ENCODE measurements at regions not wholly inside any gene's neighbourhood (a gene's known extent, or its start where the extent isn't known, plus 50 kb on each side); places are given as distances from the start of the nearest gene placed in this dataset.

- Mint-ChIP-seq H3K36me3 (ENCODE audit: low read depth, unreplicated experiment) (no peaks in the 10 kb centered on the region), H3K4me3 (ENCODE audit: unreplicated experiment) (no peak overlapping the region), H3K4me1 (ENCODE audit: unreplicated experiment) (no peaks in the 10 kb centered on the region), H3K27me3 (ENCODE audit: unreplicated experiment) (no peaks in the 10 kb centered on the region), H3K9me3 (ENCODE audit: unreplicated experiment) (no peaks in the 10 kb centered on the region), H3K27ac (ENCODE audit: unreplicated experiment) (no peak overlapping the region)
- no peak for DNase-seq (ENCODE audit: low spot score)
- TF ChIP-seq CTCF (IDR thresholded peaks at IDR 0.05; ENCODE audit: unreplicated experiment), result no peak
Measured at GRCh38 chr10:78121801-78122200, 88.1 kb downstream of the RPS24 start.

GRCh38 chr10:78124167-78124566, 90.5 kb downstream of the RPS24 start:
- no peaks in the 10 kb centered on the region for H3K36me3 Mint-ChIP-seq (ENCODE audit: low read depth, unreplicated experiment)
- DNase-seq (ENCODE audit: low spot score), result no peak
- no peak overlapping the region for H3K4me3 Mint-ChIP-seq (ENCODE audit: unreplicated experiment)
- TF ChIP-seq CTCF (IDR thresholded peaks at IDR 0.05; ENCODE audit: unreplicated experiment), result no peak
- H3K4me1 Mint-ChIP-seq (ENCODE audit: unreplicated experiment), result peaks cover 4% of the 10 kb centered on the region
- peaks cover 1% of the 10 kb centered on the region for H3K27me3 Mint-ChIP-seq (ENCODE audit: unreplicated experiment)
- H3K27ac Mint-ChIP-seq (ENCODE audit: unreplicated experiment), result no peak overlapping the region
- H3K9me3 Mint-ChIP-seq (ENCODE audit: unreplicated experiment), result no peaks in the 10 kb centered on the region

- no peak for TF ChIP-seq CTCF (IDR thresholded peaks at IDR 0.05; ENCODE audit: unreplicated experiment)
- no peak overlapping the region for H3K4me3 Mint-ChIP-seq (ENCODE audit: unreplicated experiment)
- H3K27me3 Mint-ChIP-seq (ENCODE audit: unreplicated experiment), result peaks cover 1% of the 10 kb centered on the region
- no peaks in the 10 kb centered on the region for H3K36me3 Mint-ChIP-seq (ENCODE audit: low read depth, unreplicated experiment)
- H3K27ac Mint-ChIP-seq (ENCODE audit: unreplicated experiment), result no peak overlapping the region
- no peaks in the 10 kb centered on the region for H3K9me3 Mint-ChIP-seq (ENCODE audit: unreplicated experiment)
- DNase-seq (ENCODE audit: low spot score), result no peak
- peaks cover 6% of the 10 kb centered on the region for H3K4me1 Mint-ChIP-seq (ENCODE audit: unreplicated experiment)
Measured at GRCh38 chr10:78129211-78129610, 95.5 kb downstream of the RPS24 start.

- H3K27me3 Mint-ChIP-seq (ENCODE audit: unreplicated experiment), result peaks cover 1% of the 10 kb centered on the region
- no peaks in the 10 kb centered on the region for H3K36me3 Mint-ChIP-seq (ENCODE audit: low read depth, unreplicated experiment)
- H3K27ac Mint-ChIP-seq (ENCODE audit: unreplicated experiment), result no peak overlapping the region
- DNase-seq (ENCODE audit: low spot score), result no peak
- H3K4me1 Mint-ChIP-seq (ENCODE audit: unreplicated experiment), result peaks cover 6% of the 10 kb centered on the region
- H3K9me3 Mint-ChIP-seq (ENCODE audit: unreplicated experiment), result no peaks in the 10 kb centered on the region
- H3K4me3 Mint-ChIP-seq (ENCODE audit: unreplicated experiment), result no peak overlapping the region
- no peak for TF ChIP-seq CTCF (IDR thresholded peaks at IDR 0.05; ENCODE audit: unreplicated experiment)
Measured at GRCh38 chr10:78130966-78131710, 97.5 kb downstream of the RPS24 start.

GRCh38 chr10:78134773-78135306, 101.2 kb downstream of the RPS24 start:
- H3K9me3 Mint-ChIP-seq (ENCODE audit: unreplicated experiment), result no peaks in the 10 kb centered on the region
- H3K27ac Mint-ChIP-seq (ENCODE audit: unreplicated experiment), result no peak overlapping the region
- DNase-seq (ENCODE audit: low spot score), result no peak
- H3K4me3 Mint-ChIP-seq (ENCODE audit: unreplicated experiment), result no peak overlapping the region
- no peaks in the 10 kb centered on the region for H3K36me3 Mint-ChIP-seq (ENCODE audit: low read depth, unreplicated experiment)
- H3K27me3 Mint-ChIP-seq (ENCODE audit: unreplicated experiment), result peaks cover 6% of the 10 kb centered on the region
- no peak for TF ChIP-seq CTCF (IDR thresholded peaks at IDR 0.05; ENCODE audit: unreplicated experiment)
- H3K4me1 Mint-ChIP-seq (ENCODE audit: unreplicated experiment), result peaks cover 8% of the 10 kb centered on the region
